HG03060 (cell line): ENCODE measurements at regions not wholly inside any gene's neighbourhood (a gene's known extent, or its start where the extent isn't known, plus 50 kb on each side); places are given as distances from the start of the nearest gene placed in this dataset.

Experiments used
- ATAC-seq: cut with Tn5 transposase; IDR thresholded peaks from one replicate; pipeline ENCODE4 v1.9.1; 2021; ENCODE audit warnings: low read depth, moderate number of reproducible peaks; ENCODE audit not compliant: unreplicated experiment

DNA sequence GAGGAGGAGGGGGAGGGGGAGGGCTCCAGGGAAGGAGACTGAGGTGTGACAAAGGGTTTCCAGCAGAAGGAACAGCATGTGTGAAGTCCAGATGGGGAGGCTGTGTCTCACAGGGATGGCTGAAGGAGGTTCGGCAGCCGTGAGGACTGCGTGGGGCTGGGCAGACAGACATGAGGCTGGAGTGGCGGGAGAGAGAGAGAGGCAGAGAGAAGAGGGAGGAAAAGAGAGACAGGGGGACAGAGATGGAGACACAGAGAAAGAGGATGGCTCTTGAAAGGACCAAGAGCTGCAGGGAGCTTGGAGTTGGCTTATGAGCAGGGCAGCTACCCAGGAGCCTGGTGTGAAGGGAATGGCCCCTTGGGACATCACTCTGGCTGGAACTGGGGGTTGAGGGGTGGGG, 138.9 kb upstream of the ASB18 start:
- no peak for ATAC-seq

- no peak for ATAC-seq
Measured at GRCh38 chr2:236403811-236404210, 139.6 kb upstream of the ASB18 start.

DNA sequence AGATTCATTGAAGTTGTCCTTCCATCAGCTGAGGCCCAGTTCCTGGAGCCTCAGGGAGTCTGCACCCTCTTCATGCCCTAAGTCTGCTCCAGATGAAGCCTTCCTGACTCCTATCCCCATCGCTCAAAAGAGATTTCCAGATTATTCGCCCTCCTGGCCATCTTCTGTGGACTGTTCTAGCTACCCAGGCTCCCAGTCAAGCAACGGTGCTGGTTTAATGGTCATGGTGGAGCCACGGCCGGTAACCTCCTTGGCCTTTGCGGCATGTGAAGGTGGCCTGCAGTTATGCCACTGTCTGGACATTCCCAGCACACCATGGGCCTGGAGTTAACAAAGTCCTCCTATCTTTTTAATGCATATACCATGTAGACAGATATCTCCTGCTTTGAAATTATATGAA, 140.1 kb upstream of the ASB18 start:
- no peak for ATAC-seq

GRCh38 chr2:236405357-236405756, 141.2 kb upstream of the ASB18 start:
- ATAC-seq = no peak

GRCh38 chr2:236408090-236408489, 143.9 kb upstream of the ASB18 start:
- ATAC-seq = no peak

- ATAC-seq = no peak
Measured at GRCh38 chr2:236408786-236409185, 144.6 kb upstream of the ASB18 start.

DNA sequence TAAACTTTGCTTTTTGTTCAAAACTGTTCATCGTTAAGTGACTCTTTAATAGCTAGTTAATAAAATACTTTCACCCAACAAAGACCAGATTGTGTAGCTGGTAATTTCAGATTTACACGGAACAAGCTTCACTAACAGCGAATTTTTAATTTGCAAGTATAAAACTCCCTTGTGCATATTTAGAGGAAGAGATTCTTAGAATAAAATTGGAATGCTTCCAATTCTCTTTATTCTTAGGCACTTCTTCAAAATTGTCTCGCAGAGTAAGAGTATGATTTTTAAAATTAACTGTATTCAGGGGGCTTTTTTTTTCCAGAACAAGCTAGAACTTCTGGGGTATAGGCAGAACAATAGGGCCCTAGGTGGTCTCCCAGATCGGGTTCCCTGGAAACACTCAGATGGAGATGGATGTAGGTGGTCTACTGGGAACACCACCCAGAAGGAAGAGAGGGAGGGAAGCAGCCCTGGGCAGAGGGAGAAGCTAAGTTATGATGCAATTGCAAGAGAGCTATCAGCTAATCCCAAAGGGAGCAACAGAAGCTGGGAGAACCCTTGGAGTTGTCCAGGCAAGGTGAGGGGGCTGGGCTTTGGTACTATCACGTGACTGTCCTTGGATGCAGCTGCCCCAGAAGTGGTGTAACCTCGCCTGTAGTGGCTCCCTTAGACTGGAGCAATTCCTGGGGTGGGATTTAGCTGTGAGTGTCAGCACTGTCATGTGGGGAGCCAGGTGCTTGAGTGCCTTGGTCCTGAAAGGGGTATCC, 151.7 kb upstream of the ASB18 start:
- ATAC-seq = no peak

DNA sequence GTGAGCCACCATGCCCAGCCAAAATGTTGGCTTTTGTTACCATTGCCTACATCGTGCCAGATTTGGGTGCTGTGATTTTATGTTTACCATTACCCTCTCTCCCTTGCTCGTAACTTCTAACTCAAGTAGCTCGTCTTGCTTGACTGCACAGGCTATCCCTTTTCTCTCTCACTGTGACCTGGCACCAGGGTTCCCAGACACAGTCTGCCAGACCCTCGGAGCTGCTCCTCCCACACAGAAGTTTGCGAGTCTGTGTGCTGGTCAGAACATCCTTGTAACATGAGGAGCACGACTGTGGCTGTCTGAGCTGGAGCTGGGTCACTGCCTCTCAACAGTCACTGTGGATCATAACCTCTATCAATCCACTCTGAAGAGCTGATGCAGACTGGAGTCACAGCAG, 152.5 kb upstream of the ACKR3 start:
- no peak for ATAC-seq

- ATAC-seq = no peak
Measured at GRCh38 chr2:236430584-236430983, 139.0 kb upstream of the ACKR3 start.

- ATAC-seq = no peak
Measured at GRCh38 chr2:236434593-236434992, 135.0 kb upstream of the ACKR3 start.

GRCh38 chr2:236440110-236440881, 129.3 kb upstream of the ACKR3 start:
- no peak for ATAC-seq

- ATAC-seq = no peak
Measured at GRCh38 chr2:236444187-236444586, 125.4 kb upstream of the ACKR3 start.

DNA sequence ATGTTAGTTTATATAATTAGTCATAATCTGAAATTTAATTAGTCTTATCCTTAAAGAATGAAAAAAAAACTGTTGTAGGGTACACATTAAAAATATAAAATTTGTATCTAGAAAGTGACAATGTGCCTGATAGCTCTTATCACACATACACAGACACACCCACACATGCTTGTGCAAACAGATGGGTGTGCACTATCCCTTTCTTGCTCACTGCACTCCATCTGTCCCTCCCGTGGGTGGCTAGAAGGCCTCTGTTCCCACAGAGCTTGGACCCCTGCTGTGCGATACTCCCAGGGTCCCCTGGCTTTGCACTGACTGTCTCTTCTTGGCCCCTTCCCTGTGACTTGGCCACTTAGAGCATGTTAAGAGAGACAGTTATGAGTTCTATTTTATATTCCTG, 123.9 kb upstream of the ACKR3 start:
- ATAC-seq = no peak

- no peak for ATAC-seq
Measured at GRCh38 chr2:236446521-236446920, 123.1 kb upstream of the ACKR3 start.

- ATAC-seq = no peak
Measured at GRCh38 chr2:236449167-236449761, 120.4 kb upstream of the ACKR3 start.

DNA sequence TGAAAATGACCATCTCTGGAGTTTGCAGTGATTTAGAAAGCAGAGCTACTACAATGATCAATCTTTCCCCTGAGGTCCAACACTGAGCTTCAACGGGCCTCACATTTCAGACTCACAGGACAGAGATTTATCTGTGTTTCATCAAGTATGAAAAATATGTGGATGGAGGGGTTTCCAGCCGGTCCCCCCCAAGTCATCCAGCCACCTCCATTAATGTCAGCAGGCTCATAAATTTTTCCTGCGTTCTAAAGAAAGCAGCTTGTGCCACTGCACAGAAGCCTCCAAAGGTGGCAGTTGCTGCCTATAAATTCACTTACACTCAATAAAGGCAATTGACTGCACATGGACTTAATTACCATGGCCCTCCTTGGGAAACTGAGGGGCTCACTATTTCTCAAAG, 117.4 kb upstream of the ACKR3 start:
- ATAC-seq = no peak

GRCh38 chr2:236454076-236454475, 115.5 kb upstream of the ACKR3 start:
- ATAC-seq = no peak

DNA sequence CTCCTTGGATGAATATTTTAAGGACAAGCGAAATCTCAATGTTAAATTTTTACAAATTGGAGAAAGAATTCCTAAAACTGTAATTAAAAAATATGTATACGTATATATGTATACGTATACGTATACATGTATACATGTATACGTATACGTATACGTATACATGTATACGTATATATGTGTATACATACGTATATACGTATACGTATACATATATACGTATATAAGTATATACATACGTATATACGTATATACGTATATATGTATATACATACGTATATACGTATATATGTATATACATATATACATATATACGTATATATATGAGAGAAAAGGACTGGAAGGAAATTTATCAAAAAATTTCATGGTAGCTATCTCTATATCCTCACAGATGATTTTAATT, 110.2 kb upstream of the ACKR3 start:
- no peak for ATAC-seq

DNA sequence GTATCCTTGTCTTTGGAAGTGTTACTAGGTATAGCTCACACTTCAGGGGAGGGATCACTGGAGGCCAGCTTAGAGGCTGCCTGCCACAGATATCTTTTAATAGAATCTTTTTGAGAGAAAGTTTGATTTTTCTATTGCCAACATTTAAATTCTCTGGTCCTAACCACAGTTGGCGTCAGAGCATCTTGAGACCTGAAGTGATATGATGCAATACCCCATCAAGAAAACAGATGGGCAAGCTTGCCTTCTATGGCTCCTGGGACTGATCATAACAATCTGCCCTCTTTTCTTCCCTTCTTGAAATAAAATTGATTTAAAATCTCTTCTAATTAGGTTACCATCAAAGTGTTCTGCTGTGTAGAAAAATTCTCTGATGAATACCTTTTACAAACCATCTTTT, 105.5 kb upstream of the ACKR3 start:
- ATAC-seq = no peak

DNA sequence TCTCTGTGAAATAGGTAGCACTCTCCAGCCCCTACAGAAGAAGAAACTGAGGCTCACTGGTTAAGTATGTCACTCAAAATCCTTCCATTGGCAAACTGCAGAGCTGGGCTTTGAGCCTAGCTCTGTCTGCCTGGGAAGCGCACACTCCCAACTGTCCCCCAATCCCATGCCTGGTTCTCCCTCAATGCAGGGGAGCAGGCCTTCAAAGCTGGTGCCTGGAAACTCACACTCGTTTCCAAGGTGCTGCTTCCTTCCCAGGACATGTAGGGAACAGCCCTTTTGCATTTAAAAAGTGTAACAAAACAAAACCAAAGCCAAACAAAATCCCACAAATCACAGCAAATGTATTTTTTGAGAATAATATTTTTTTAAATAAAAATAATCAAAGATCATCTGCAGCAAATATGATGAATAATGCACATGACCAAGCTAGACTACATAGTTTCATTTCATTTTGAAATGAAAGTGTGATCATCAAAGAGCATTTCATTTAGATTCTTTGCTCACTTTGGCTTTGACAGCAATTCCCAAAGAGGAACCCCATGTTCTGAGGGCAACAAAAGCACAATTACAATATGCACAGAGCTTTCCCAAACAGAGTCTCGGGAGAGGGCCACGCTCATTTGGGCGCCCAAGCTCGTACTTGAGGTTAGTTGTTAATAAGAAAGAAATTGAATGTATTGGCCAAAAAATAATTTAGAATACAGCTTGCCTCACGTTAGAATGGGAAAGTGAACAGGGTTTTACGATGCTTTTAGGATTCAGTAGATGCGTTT, 96.7 kb upstream of the ACKR3 start:
- no peak for ATAC-seq

- ATAC-seq = no peak
Measured at GRCh38 chr2:236473691-236474090, 95.9 kb upstream of the ACKR3 start.
